Vagina (tissue), 2 donors: ENCODE measurements at regions not wholly inside any gene's neighbourhood (a gene's known extent, or its start where the extent isn't known, plus 50 kb on each side); places are given as distances from the start of the nearest gene placed in this dataset.

Experiments
- CTCF ChIP-seq, 3 experiments: fragments of 450-650 bp in 2 of 3; fragments of 200-600 bp in 1 of 3; sonication (generic) in 1 of 3; IDR thresholded peaks; one replicate each; pipeline ENCODE4 v1.5.1; 2017 to 2019; ENCODE audit warnings: antibody characterized with exemption in 3 of 3, mild to moderate bottlenecking in 2 of 3, moderate library complexity in 2 of 3
- POLR2A ChIP-seq, 2 donors: fragments of 450-650 bp; IDR thresholded peaks; one replicate each; pipeline ENCODE4 v1.6.1; 2017; ENCODE audit warnings: antibody characterized with exemption in 2 of 2, mild to moderate bottlenecking in 2 of 2, moderate library complexity in 2 of 2

GRCh38 chr11:91791171-91791468 lies 433.5 kb upstream of the FAT3 start:
- TF ChIP-seq CTCF (IDR thresholded peaks at IDR 0.05) (no peak), POLR2A (IDR thresholded peaks at IDR 0.05) (no peak)
